ENCODE measurements at regions not wholly inside any gene's neighbourhood (a gene's known extent, or its start where the extent isn't known, plus 50 kb on each side); places are given as distances from the start of the nearest gene placed in this dataset.
"Not testable (repeated sequence)": the region's sequence is repeated elsewhere in the genome, so short reads cannot be mapped to it uniquely, and the experiment has no call there.

DNA sequence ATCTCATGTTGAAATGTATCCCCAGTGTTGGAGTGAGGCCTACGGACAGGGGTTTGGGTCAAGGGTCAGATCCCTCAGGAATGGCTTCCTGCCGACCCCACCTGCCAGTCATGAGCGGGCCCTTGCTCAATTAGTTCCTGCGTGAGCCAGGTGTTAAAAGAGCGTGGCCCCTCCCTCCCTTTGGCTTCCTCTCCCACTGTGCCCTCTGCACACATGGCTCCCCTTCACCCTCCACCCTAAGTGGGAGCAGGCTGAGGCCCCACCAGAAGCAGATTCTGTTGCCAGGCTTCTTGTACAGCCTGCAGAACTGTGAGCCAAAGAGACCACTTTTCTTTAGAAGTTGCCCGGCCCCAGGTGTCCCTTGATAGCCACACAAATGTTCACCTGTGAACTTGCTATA lies 193.3 kb downstream of the NPIPB11 start:
- TF ChIP-seq POLR2A (IDR thresholded peaks at IDR 0.05; ENCODE audit: low read length); GATA1 (IDR thresholded peaks at IDR 0.05; ENCODE audit: low read depth, low read length): not testable (repeated sequence)
